Activated CD8-positive, alpha-beta T cell treated with anti-CD3 and anti-CD28 coated beads for 36 hours (primary cell): ENCODE measurements at regions not wholly inside any gene's neighbourhood (a gene's known extent, or its start where the extent isn't known, plus 50 kb on each side); places are given as distances from the start of the nearest gene placed in this dataset.
"Not testable (repeated sequence)": the region's sequence is repeated elsewhere in the genome, so short reads cannot be mapped to it uniquely, and the experiment has no call there.

ENCODE experiments used
- ATAC-seq: fragments of 200-7000 bp; cut with Tn5 transposase; one replicate; pipeline ENCODE4 v1.10.0; 2021; ENCODE audit warnings: mild to moderate bottlenecking, moderate library complexity
- CTCF ChIA-PET: fragments of 350-600 bp; sonication (Branson Sonifier 250); formaldehyde crosslinking; loops from one replicate; lab custom pipeline; 2021; ENCODE audit warnings: antibody characterized with exemption; lab: Charles Lee
- POLR2A ChIA-PET: fragments of 350-600 bp; sonication (Branson Sonifier 250); formaldehyde crosslinking; loops from one replicate; lab custom pipeline; 2021; ENCODE audit warnings: antibody characterized with exemption; lab: Charles Lee
- DNase-seq: peaks from one replicate; pipeline ENCODE4 v3.0.0-alpha.2; 2020
- H3K27ac Mint-ChIP-seq: one replicate; pipeline ENCODE4 v1.8.0; 2021; ENCODE audit warnings: mild to moderate bottlenecking, mixed read lengths
- H3K27me3 Mint-ChIP-seq: one replicate; pipeline ENCODE4 v1.8.0; 2021; ENCODE audit warnings: mixed read lengths
- H3K36me3 Mint-ChIP-seq: one replicate; pipeline ENCODE4 v1.8.0; 2021; ENCODE audit warnings: low read depth, mixed read lengths
- H3K4me1 Mint-ChIP-seq: one replicate; pipeline ENCODE4 v1.8.0; 2021; ENCODE audit warnings: low read depth, mixed read lengths
- H3K4me3 Mint-ChIP-seq: one replicate; pipeline ENCODE4 v1.8.0; 2021; ENCODE audit warnings: mild to moderate bottlenecking, moderate library complexity, mixed read lengths
- H3K9me3 Mint-ChIP-seq: one replicate; pipeline ENCODE4 v1.8.0; 2021; ENCODE audit warnings: mixed read lengths
- intact Hi-C: fragments of 100-400 bp; cut with micrococcal nuclease; formaldehyde crosslinking; loops from one replicate; pipeline ENCODE4 v1.10.0; 2022
- TF ChIP-seq, protein P1 (sequence below): fragments of 200-600 bp; IDR thresholded peaks from one replicate; pipeline ENCODE4 v1.8.0; 2022; ENCODE audit warnings: antibody characterized with exemption, mild to moderate bottlenecking

GRCh38 chr13:42494157-42494556 lies 79.8 kb upstream of the TNFSF11 start:
- no peaks in the 10 kb centered on the region for H3K27me3 Mint-ChIP-seq
- H3K4me1 Mint-ChIP-seq = peaks cover 46% of the 10 kb centered on the region
- H3K36me3 Mint-ChIP-seq = no peaks in the 10 kb centered on the region
- DNase-seq (no peak), ATAC-seq (no peak)
- TF ChIP-seq, protein P1, sequence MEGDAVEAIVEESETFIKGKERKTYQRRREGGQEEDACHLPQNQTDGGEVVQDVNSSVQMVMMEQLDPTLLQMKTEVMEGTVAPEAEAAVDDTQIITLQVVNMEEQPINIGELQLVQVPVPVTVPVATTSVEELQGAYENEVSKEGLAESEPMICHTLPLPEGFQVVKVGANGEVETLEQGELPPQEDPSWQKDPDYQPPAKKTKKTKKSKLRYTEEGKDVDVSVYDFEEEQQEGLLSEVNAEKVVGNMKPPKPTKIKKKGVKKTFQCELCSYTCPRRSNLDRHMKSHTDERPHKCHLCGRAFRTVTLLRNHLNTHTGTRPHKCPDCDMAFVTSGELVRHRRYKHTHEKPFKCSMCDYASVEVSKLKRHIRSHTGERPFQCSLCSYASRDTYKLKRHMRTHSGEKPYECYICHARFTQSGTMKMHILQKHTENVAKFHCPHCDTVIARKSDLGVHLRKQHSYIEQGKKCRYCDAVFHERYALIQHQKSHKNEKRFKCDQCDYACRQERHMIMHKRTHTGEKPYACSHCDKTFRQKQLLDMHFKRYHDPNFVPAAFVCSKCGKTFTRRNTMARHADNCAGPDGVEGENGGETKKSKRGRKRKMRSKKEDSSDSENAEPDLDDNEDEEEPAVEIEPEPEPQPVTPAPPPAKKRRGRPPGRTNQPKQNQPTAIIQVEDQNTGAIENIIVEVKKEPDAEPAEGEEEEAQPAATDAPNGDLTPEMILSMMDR = no peak
- POLR2A ChIA-PET = interaction anchor here (1.1 kb wide), 1 partner anchor 13 kb away, joined by 3 read pairs; no protein-coding TSS in a partner anchor
- CTCF ChIA-PET = no interaction called here
- H3K4me3 Mint-ChIP-seq = no peak overlapping the region
- intact Hi-C loops = no loop called here
- no peak overlapping the region for H3K27ac Mint-ChIP-seq
- peaks cover 2% of the 10 kb centered on the region for H3K9me3 Mint-ChIP-seq

GRCh38 chr13:42495255-42495654 lies 78.7 kb upstream of the TNFSF11 start:
- ChIA-PET POLR2A (interaction anchor here (0.7 kb wide), 1 partner anchor 127 kb away, joined by 4 read pairs; no protein-coding TSS in a partner anchor), CTCF (no interaction called here)
- Mint-ChIP-seq H3K4me3 (no peak overlapping the region), H3K36me3 (no peaks in the 10 kb centered on the region), H3K27ac (peak overlapping the region; percentile 40), H3K9me3 (peaks cover 2% of the 10 kb centered on the region), H3K4me1 (peaks cover 46% of the 10 kb centered on the region), H3K27me3 (no peaks in the 10 kb centered on the region)
- intact Hi-C loops = loop anchor here (5.0 kb wide), 3 partner anchors 77 to 163 kb away; partner anchors contain the start of gene TNFSF11
- ATAC-seq = no peak
- TF ChIP-seq, protein P1 = no peak
- no peak for DNase-seq

DNA sequence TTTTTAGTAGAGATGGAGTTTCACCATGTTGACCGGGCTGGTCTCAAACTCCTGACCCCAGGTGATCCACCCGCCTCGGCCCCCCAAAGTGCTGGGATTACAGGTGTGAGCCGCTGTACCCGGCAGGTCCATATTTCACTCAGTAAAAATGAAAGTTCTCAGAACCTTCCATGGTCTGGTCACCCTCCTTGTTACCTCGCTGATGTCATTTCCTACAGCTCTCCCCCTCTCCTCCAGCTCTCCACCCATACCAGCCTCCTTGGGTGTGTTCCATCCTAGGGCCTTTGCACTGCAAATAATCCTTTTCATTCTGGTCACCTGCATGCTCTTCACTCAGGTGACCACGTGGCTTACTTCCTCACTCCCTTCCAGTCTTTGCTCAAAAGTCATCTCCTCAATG lies 78.2 kb upstream of the TNFSF11 start:
- no peaks in the 10 kb centered on the region for H3K27me3 Mint-ChIP-seq
- peaks cover 46% of the 10 kb centered on the region for H3K4me1 Mint-ChIP-seq
- ChIA-PET CTCF (no interaction called here), POLR2A (no interaction called here)
- peak overlapping the region; percentile 50 for H3K27ac Mint-ChIP-seq
- no peak for DNase-seq
- no peaks in the 10 kb centered on the region for H3K36me3 Mint-ChIP-seq
- no peak overlapping the region for H3K4me3 Mint-ChIP-seq
- intact Hi-C loops = loop anchor here (2.0 to 5.0 kb wide), 4 partner anchors 77 to 163 kb away; partner anchors contain the start of gene TNFSF11
- H3K9me3 Mint-ChIP-seq = peaks cover 3% of the 10 kb centered on the region
- TF ChIP-seq, protein P1 = no peak
- ATAC-seq = no peak

- intact Hi-C loops = loop anchor here (2.0 to 5.0 kb wide), 4 partner anchors 75 to 165 kb away; partner anchors contain the start of gene TNFSF11
- CTCF ChIA-PET = interaction anchor here (1.1 to 1.5 kb wide), 4 partner anchors 18 to 180 kb away, joined by 3 to 4 read pairs (median 3); no protein-coding TSS in a partner anchor
- Mint-ChIP-seq H3K4me3 (peak overlapping the region; percentile 4), H3K4me1 (peaks cover 46% of the 10 kb centered on the region), H3K27ac (peak overlapping the region; percentile 84)
- H3K27me3 Mint-ChIP-seq, H3K36me3 Mint-ChIP-seq, H3K9me3 Mint-ChIP-seq: not testable (repeated sequence)
- ATAC-seq (peak; percentile 58), DNase-seq (peak; percentile 46)
- POLR2A ChIA-PET = interaction anchor here (0.8 to 1.6 kb wide), 6 partner anchors 91 to 225 kb away, joined by 3 to 9 read pairs (median 4); partner anchors contain the start of gene AKAP11
Measured at GRCh38 chr13:42496926-42497554, 76.9 kb upstream of the TNFSF11 start.

- no peaks in the 10 kb centered on the region for H3K36me3 Mint-ChIP-seq
- ATAC-seq (peak; percentile 86), DNase-seq (peak; percentile 53)
- peaks cover 7% of the 10 kb centered on the region for H3K9me3 Mint-ChIP-seq
- H3K4me1 Mint-ChIP-seq = peaks cover 46% of the 10 kb centered on the region
- TF ChIP-seq, protein P1 = no peak
- no peaks in the 10 kb centered on the region for H3K27me3 Mint-ChIP-seq
- H3K27ac Mint-ChIP-seq = peak overlapping the region; percentile 44
- intact Hi-C loops = loop anchor here (2.0 to 5.0 kb wide), 4 partner anchors 75 to 165 kb away; partner anchors contain the start of gene TNFSF11
- no peak overlapping the region for H3K4me3 Mint-ChIP-seq
- CTCF ChIA-PET = interaction anchor here (1.2 to 1.7 kb wide), 3 partner anchors 144 to 180 kb away, joined by 3 to 4 read pairs (median 4); no protein-coding TSS in a partner anchor
- POLR2A ChIA-PET = interaction anchor here (1.0 to 1.6 kb wide), 4 partner anchors 91 to 144 kb away, joined by 3 to 9 read pairs (median 4); no protein-coding TSS in a partner anchor
Measured at GRCh38 chr13:42497798-42498197, 76.2 kb upstream of the TNFSF11 start.
